ENCODE measurements at regions not wholly inside any gene's neighbourhood (a gene's known extent, or its start where the extent isn't known, plus 50 kb on each side); places are given as distances from the start of the nearest gene placed in this dataset.

GRCh38 chr13:84670245-84670644 is 788.0 kb upstream of the SLITRK1 start:
- Histone ChIP-seq H3K4me3 (ENCODE audit: low read length) (no peak overlapping the region), H3K36me3 (ENCODE audit: insufficient read depth, low read length) (no peaks in the 10 kb centered on the region), H3K9me3 (ENCODE audit: low read length) (no peaks in the 10 kb centered on the region), H2AFZ (ENCODE audit: low read depth, low read length) (no peak overlapping the region), H3K4me1 (ENCODE audit: insufficient read depth, low read length) (no peaks in the 10 kb centered on the region), H3K27me3 (ENCODE audit: insufficient read depth, low read length) (no peaks in the 10 kb centered on the region)

- Histone ChIP-seq H3K9me3 (ENCODE audit: low read length) (no peaks in the 10 kb centered on the region), H3K27me3 (ENCODE audit: insufficient read depth, low read length) (no peaks in the 10 kb centered on the region), H3K36me3 (ENCODE audit: insufficient read depth, low read length) (no peaks in the 10 kb centered on the region), H3K4me3 (ENCODE audit: low read length) (no peak overlapping the region), H2AFZ (ENCODE audit: low read depth, low read length) (no peak overlapping the region), H3K4me1 (ENCODE audit: insufficient read depth, low read length) (no peaks in the 10 kb centered on the region)
Measured at GRCh38 chr13:84668637-84669036, 786.4 kb upstream of the SLITRK1 start.

GRCh38 chr13:84662491-84662890 is 780.2 kb upstream of the SLITRK1 start:
- Histone ChIP-seq H3K36me3 (ENCODE audit: insufficient read depth, low read length) (no peaks in the 10 kb centered on the region), H3K4me3 (ENCODE audit: low read length) (no peak overlapping the region), H3K9me3 (ENCODE audit: low read length) (no peaks in the 10 kb centered on the region), H3K4me1 (ENCODE audit: insufficient read depth, low read length) (no peaks in the 10 kb centered on the region), H2AFZ (ENCODE audit: low read depth, low read length) (no peak overlapping the region), H3K27me3 (ENCODE audit: insufficient read depth, low read length) (no peaks in the 10 kb centered on the region)

GRCh38 chr13:84661718-84662117 is 779.4 kb upstream of the SLITRK1 start:
- no peaks in the 10 kb centered on the region for H3K4me1 ChIP-seq (ENCODE audit: insufficient read depth, low read length)
- H3K36me3 ChIP-seq (ENCODE audit: insufficient read depth, low read length), result no peaks in the 10 kb centered on the region

GRCh38 chr13:84659359-84659661 is 777.0 kb upstream of the SLITRK1 start:
- no peak overlapping the region for H3K4me3 ChIP-seq (ENCODE audit: low read length)
- peaks cover 4% of the 10 kb centered on the region for H3K4me1 ChIP-seq (ENCODE audit: insufficient read depth, low read length)
- no peaks in the 10 kb centered on the region for H3K36me3 ChIP-seq (ENCODE audit: insufficient read depth, low read length)
- H3K27me3 ChIP-seq (ENCODE audit: insufficient read depth, low read length), result no peaks in the 10 kb centered on the region
- H2AFZ ChIP-seq (ENCODE audit: low read depth, low read length), result no peak overlapping the region
- peaks cover 2% of the 10 kb centered on the region for H3K9me3 ChIP-seq (ENCODE audit: low read length)

More at GRCh38 chr13:84661718-84662117, 779.4 kb upstream of the SLITRK1 start:
- H2AFZ ChIP-seq (ENCODE audit: low read depth, low read length), result no peak overlapping the region
- no peaks in the 10 kb centered on the region for H3K9me3 ChIP-seq (ENCODE audit: low read length)
- no peak overlapping the region for H3K4me3 ChIP-seq (ENCODE audit: low read length)
- H3K27me3 ChIP-seq (ENCODE audit: insufficient read depth, low read length), result no peaks in the 10 kb centered on the region

GRCh38 chr13:84658491-84659358 is 776.5 kb upstream of the SLITRK1 start:
- Histone ChIP-seq H2AFZ (ENCODE audit: low read depth, low read length) (no peak overlapping the region), H3K4me1 (ENCODE audit: insufficient read depth, low read length) (peaks cover 4% of the 10 kb centered on the region), H3K27me3 (ENCODE audit: insufficient read depth, low read length) (no peaks in the 10 kb centered on the region), H3K36me3 (ENCODE audit: insufficient read depth, low read length) (no peaks in the 10 kb centered on the region), H3K4me3 (ENCODE audit: low read length) (no peak overlapping the region), H3K9me3 (ENCODE audit: low read length) (peaks cover 2% of the 10 kb centered on the region)

GRCh38 chr13:84655677-84656076 is 773.4 kb upstream of the SLITRK1 start:
- no peaks in the 10 kb centered on the region for H3K27me3 ChIP-seq (ENCODE audit: insufficient read depth, low read length)
- peaks cover 2% of the 10 kb centered on the region for H3K9me3 ChIP-seq (ENCODE audit: low read length)
- no peaks in the 10 kb centered on the region for H3K36me3 ChIP-seq (ENCODE audit: insufficient read depth, low read length)
- H2AFZ ChIP-seq (ENCODE audit: low read depth, low read length), result no peak overlapping the region
- H3K4me3 ChIP-seq (ENCODE audit: low read length), result no peak overlapping the region
- peaks cover 4% of the 10 kb centered on the region for H3K4me1 ChIP-seq (ENCODE audit: insufficient read depth, low read length)

GRCh38 chr13:84654654-84655275 is 772.5 kb upstream of the SLITRK1 start:
- Histone ChIP-seq H3K27me3 (ENCODE audit: insufficient read depth, low read length) (no peaks in the 10 kb centered on the region), H3K4me3 (ENCODE audit: low read length) (no peak overlapping the region), H2AFZ (ENCODE audit: low read depth, low read length) (peak overlapping the region; percentile 37), H3K36me3 (ENCODE audit: insufficient read depth, low read length) (no peaks in the 10 kb centered on the region), H3K4me1 (ENCODE audit: insufficient read depth, low read length) (peaks cover 4% of the 10 kb centered on the region), H3K9me3 (ENCODE audit: low read length) (peaks cover 2% of the 10 kb centered on the region)

GRCh38 chr13:84653915-84654534 is 771.8 kb upstream of the SLITRK1 start:
- Histone ChIP-seq H3K27me3 (ENCODE audit: insufficient read depth, low read length) (no peaks in the 10 kb centered on the region), H2AFZ (ENCODE audit: low read depth, low read length) (no peak overlapping the region), H3K9me3 (ENCODE audit: low read length) (peaks cover 2% of the 10 kb centered on the region), H3K4me3 (ENCODE audit: low read length) (no peak overlapping the region), H3K36me3 (ENCODE audit: insufficient read depth, low read length) (no peaks in the 10 kb centered on the region), H3K4me1 (ENCODE audit: insufficient read depth, low read length) (peaks cover 4% of the 10 kb centered on the region)

- H3K27me3 ChIP-seq (ENCODE audit: insufficient read depth, low read length), result no peaks in the 10 kb centered on the region
- H3K9me3 ChIP-seq (ENCODE audit: low read length), result peaks cover 2% of the 10 kb centered on the region
- no peak overlapping the region for H3K4me3 ChIP-seq (ENCODE audit: low read length)
- peaks cover 9% of the 10 kb centered on the region for H3K4me1 ChIP-seq (ENCODE audit: insufficient read depth, low read length)
- H3K36me3 ChIP-seq (ENCODE audit: insufficient read depth, low read length), result no peaks in the 10 kb centered on the region
- no peak overlapping the region for H2AFZ ChIP-seq (ENCODE audit: low read depth, low read length)
Measured at GRCh38 chr13:84651705-84652104, 769.4 kb upstream of the SLITRK1 start.

GRCh38 chr13:84651288-84651687 is 769.0 kb upstream of the SLITRK1 start:
- Histone ChIP-seq H3K4me1 (ENCODE audit: insufficient read depth, low read length) (peaks cover 11% of the 10 kb centered on the region), H3K4me3 (ENCODE audit: low read length) (no peak overlapping the region), H3K9me3 (ENCODE audit: low read length) (peaks cover 2% of the 10 kb centered on the region), H3K36me3 (ENCODE audit: insufficient read depth, low read length) (no peaks in the 10 kb centered on the region), H2AFZ (ENCODE audit: low read depth, low read length) (no peak overlapping the region), H3K27me3 (ENCODE audit: insufficient read depth, low read length) (no peaks in the 10 kb centered on the region)

- H2AFZ ChIP-seq (ENCODE audit: low read depth, low read length), result no peak overlapping the region
- H3K36me3 ChIP-seq (ENCODE audit: insufficient read depth, low read length), result no peaks in the 10 kb centered on the region
- no peak overlapping the region for H3K4me3 ChIP-seq (ENCODE audit: low read length)
- peaks cover 2% of the 10 kb centered on the region for H3K9me3 ChIP-seq (ENCODE audit: low read length)
- H3K27me3 ChIP-seq (ENCODE audit: insufficient read depth, low read length), result no peaks in the 10 kb centered on the region
- H3K4me1 ChIP-seq (ENCODE audit: insufficient read depth, low read length), result peaks cover 7% of the 10 kb centered on the region
Measured at GRCh38 chr13:84649853-84650252, 767.6 kb upstream of the SLITRK1 start.

- Histone ChIP-seq H3K36me3 (ENCODE audit: insufficient read depth, low read length) (no peaks in the 10 kb centered on the region), H3K9me3 (ENCODE audit: low read length) (no peaks in the 10 kb centered on the region), H2AFZ (ENCODE audit: low read depth, low read length) (no peak overlapping the region), H3K4me1 (ENCODE audit: insufficient read depth, low read length) (peaks cover 7% of the 10 kb centered on the region), H3K4me3 (ENCODE audit: low read length) (no peak overlapping the region), H3K27me3 (ENCODE audit: insufficient read depth, low read length) (no peaks in the 10 kb centered on the region)
Measured at GRCh38 chr13:84648069-84648640, 765.9 kb upstream of the SLITRK1 start.

Measured in neuron (in vitro differentiated cells).